SK-N-SH treated with all-trans-retinoic acid at 6 μM for 48 hours (cell line): ENCODE measurements at regions not wholly inside any gene's neighbourhood (a gene's known extent, or its start where the extent isn't known, plus 50 kb on each side); places are given as distances from the start of the nearest gene placed in this dataset.

Experiments
- ATAC-seq: fragments of 200-7000 bp; cut with Tn5 transposase; 3 replicates; pipeline ENCODE4 v1.9.1; 2020; ENCODE audit warnings: mild to moderate bottlenecking, moderate library complexity
- ARNTL ChIP-seq: fragments of 450-650 bp; formaldehyde crosslinking; IDR thresholded peaks from 2 replicates; pipeline ENCODE4 v1.5.0; 2020; ENCODE audit warnings: low read depth, mild to moderate bottlenecking, moderate library complexity, borderline replicate concordance
- BACH2 ChIP-seq: fragments of 250-450 bp; sonication (Bioruptor Pico); IDR thresholded peaks from 2 replicates; pipeline ENCODE4 v1.9.0; 2021; ENCODE audit warnings: mild to moderate bottlenecking, borderline replicate concordance
- CREB5 ChIP-seq: fragments of 250-450 bp; sonication (Bioruptor Pico); IDR thresholded peaks from 2 replicates; pipeline ENCODE4 v1.5.1; 2020; ENCODE audit warnings: low read depth, mild to moderate bottlenecking, moderate library complexity
- CSDC2 ChIP-seq: fragments of 250-450 bp; sonication (Bioruptor Pico); IDR thresholded peaks from 2 replicates; pipeline ENCODE4 v1.5.0; 2020; ENCODE audit warnings: mild to moderate bottlenecking, moderate library complexity
- CSRNP3 ChIP-seq: fragments of 250-450 bp; sonication (Bioruptor Pico); IDR thresholded peaks from 2 replicates; pipeline ENCODE4 v1.5.1; 2021; ENCODE audit warnings: mild to moderate bottlenecking, moderate library complexity
- ESRRG ChIP-seq: fragments of 250-450 bp; sonication (Bioruptor Pico); IDR thresholded peaks from 2 replicates; pipeline ENCODE4 v1.6.1; 2021; ENCODE audit warnings: mild to moderate bottlenecking
- GLIS3 ChIP-seq: fragments of 250-450 bp; sonication (Bioruptor Pico); IDR thresholded peaks from 2 replicates; pipeline ENCODE4 v1.5.0; 2020; ENCODE audit warnings: mild to moderate bottlenecking, moderate library complexity
- ISL1 ChIP-seq: fragments of 250-450 bp; sonication (Bioruptor Pico); IDR thresholded peaks from 2 replicates; pipeline ENCODE4 v2.1.2; 2022; ENCODE audit warnings: mild to moderate bottlenecking, moderate library complexity
- OSR1 ChIP-seq: fragments of 250-450 bp; sonication (Bioruptor Pico); IDR thresholded peaks from 2 replicates; pipeline ENCODE4 v1.8.0; 2022; ENCODE audit warnings: moderate library complexity, mild to moderate bottlenecking, inconsistent platforms
- PATZ1 ChIP-seq: fragments of 250-450 bp; sonication (Bioruptor Pico); IDR thresholded peaks from 2 replicates; pipeline ENCODE4 v1.8.0; 2020; ENCODE audit warnings: mild to moderate bottlenecking, moderate library complexity, borderline replicate concordance
- POU6F1 ChIP-seq: fragments of 250-450 bp; sonication (Bioruptor Pico); IDR thresholded peaks from 2 replicates; pipeline ENCODE4 v1.8.0; 2021; ENCODE audit warnings: low read depth, mild to moderate bottlenecking, moderate library complexity, borderline replicate concordance
- PPARA ChIP-seq: fragments of 250-450 bp; sonication (Bioruptor Pico); IDR thresholded peaks from 2 replicates; pipeline ENCODE4 v1.5.0; 2020; ENCODE audit warnings: mild to moderate bottlenecking, borderline replicate concordance
- RARB ChIP-seq: fragments of 250-450 bp; sonication (Bioruptor Pico); IDR thresholded peaks from 2 replicates; pipeline ENCODE4 v1.8.0; 2021; ENCODE audit warnings: mild to moderate bottlenecking, moderate library complexity
- SNAI2 ChIP-seq: fragments of 250-450 bp; sonication (Bioruptor Pico); IDR thresholded peaks from 2 replicates; pipeline ENCODE4 v1.5.0; 2020; ENCODE audit warnings: mild to moderate bottlenecking, moderate library complexity
- TCF4 ChIP-seq: fragments of 250-450 bp; sonication (Bioruptor Pico); IDR thresholded peaks from 2 replicates; pipeline ENCODE4 v1.8.0; 2021; ENCODE audit warnings: mild to moderate bottlenecking, moderate library complexity, borderline replicate concordance
- TOX ChIP-seq: fragments of 250-450 bp; sonication (Bioruptor Pico); IDR thresholded peaks from 2 replicates; pipeline ENCODE4 v1.8.0; 2021; ENCODE audit warnings: mild to moderate bottlenecking, moderate library complexity, borderline replicate concordance
- TSHZ2 ChIP-seq: fragments of 250-450 bp; sonication (Bioruptor Pico); IDR thresholded peaks from 2 replicates; pipeline ENCODE4 v1.5.0; 2020; ENCODE audit warnings: mild to moderate bottlenecking, moderate library complexity
- ZC3H10 ChIP-seq: fragments of 250-450 bp; sonication (Bioruptor Pico); IDR thresholded peaks from 2 replicates; pipeline ENCODE4 v1.5.1; 2021; ENCODE audit warnings: mild to moderate bottlenecking, moderate library complexity
- ZFP3 ChIP-seq: fragments of 250-450 bp; sonication (Bioruptor Pico); IDR thresholded peaks from 2 replicates; pipeline ENCODE4 v1.5.0; 2020; ENCODE audit warnings: mild to moderate bottlenecking, moderate library complexity
- ZFP30 ChIP-seq: fragments of 450-650 bp; formaldehyde crosslinking; IDR thresholded peaks from 2 replicates; pipeline ENCODE4 v1.5.0; 2022; ENCODE audit warnings: mild to moderate bottlenecking, moderate library complexity
- ZNF565 ChIP-seq: fragments of 450-650 bp; formaldehyde crosslinking; conservative IDR thresholded peaks from 2 replicates; pipeline ENCODE4 v1.5.0; 2020; ENCODE audit warnings: low read depth, mild to moderate bottlenecking, moderate library complexity
- ZNF70 ChIP-seq: fragments of 450-650 bp; formaldehyde crosslinking; IDR thresholded peaks from 2 replicates; pipeline ENCODE4 v1.5.0; 2020; ENCODE audit warnings: mild to moderate bottlenecking, moderate library complexity

GRCh38 chr20:19026901-19027644 lies 185.4 kb upstream of the SLC24A3 start:
- TF ChIP-seq RARB = no peak
- TF ChIP-seq TCF4 (CRISPR knock-in tag) = no peak
- TF ChIP-seq ZNF565 = no peak
- ATAC-seq = no peak

GRCh38 chr20:19027971-19028370 lies 184.5 kb upstream of the SLC24A3 start:
- TF ChIP-seq PATZ1 (CRISPR knock-in tag) = no peak
- TF ChIP-seq TSHZ2 (CRISPR knock-in tag) = no peak
- no peak for TF ChIP-seq CSDC2
- no peak for TF ChIP-seq CSRNP3 (CRISPR knock-in tag)
- no peak for TF ChIP-seq OSR1 (CRISPR knock-in tag)
- no peak for TF ChIP-seq BACH2
- TF ChIP-seq SNAI2 (CRISPR knock-in tag) = no peak
- TF ChIP-seq ZC3H10 (CRISPR knock-in tag) = no peak
- no peak for TF ChIP-seq TCF4 (CRISPR knock-in tag)
- no peak for TF ChIP-seq ZNF70
- TF ChIP-seq RARB = no peak
- TF ChIP-seq, all 23 proteins: peak for 0
- no peak for ATAC-seq

- ATAC-seq = no peak
Observed at GRCh38 chr20:19041787-19042186, 170.7 kb upstream of the SLC24A3 start.

More at GRCh38 chr20:19041787-19042186, 170.7 kb upstream of the SLC24A3 start:
- TF ChIP-seq GLIS3 (CRISPR knock-in tag) (no peak), CSDC2 (no peak), POU6F1 (no peak), ISL1 (CRISPR knock-in tag) (no peak), BACH2 (no peak), TOX (CRISPR knock-in tag) (no peak), ZFP30 (CRISPR knock-in tag) (no peak), ARNTL (CRISPR knock-in tag) (no peak), PPARA (CRISPR knock-in tag) (no peak), ZC3H10 (CRISPR knock-in tag) (no peak), ESRRG (CRISPR knock-in tag) (no peak), CREB5 (CRISPR knock-in tag) (no peak), OSR1 (CRISPR knock-in tag) (no peak), PATZ1 (CRISPR knock-in tag) (no peak), CSRNP3 (CRISPR knock-in tag) (no peak), ZFP3 (no peak), TCF4 (CRISPR knock-in tag) (no peak), SNAI2 (CRISPR knock-in tag) (no peak)
